ENCODE measurements at regions not wholly inside any gene's neighbourhood (a gene's known extent, or its start where the extent isn't known, plus 50 kb on each side); places are given as distances from the start of the nearest gene placed in this dataset.
A peak's percentile ranks its signal among the peaks of the same experiment; 100 is the strongest.
"Not testable (repeated sequence)": the region's sequence is repeated elsewhere in the genome, so short reads cannot be mapped to it uniquely, and the experiment has no call there.

DNA sequence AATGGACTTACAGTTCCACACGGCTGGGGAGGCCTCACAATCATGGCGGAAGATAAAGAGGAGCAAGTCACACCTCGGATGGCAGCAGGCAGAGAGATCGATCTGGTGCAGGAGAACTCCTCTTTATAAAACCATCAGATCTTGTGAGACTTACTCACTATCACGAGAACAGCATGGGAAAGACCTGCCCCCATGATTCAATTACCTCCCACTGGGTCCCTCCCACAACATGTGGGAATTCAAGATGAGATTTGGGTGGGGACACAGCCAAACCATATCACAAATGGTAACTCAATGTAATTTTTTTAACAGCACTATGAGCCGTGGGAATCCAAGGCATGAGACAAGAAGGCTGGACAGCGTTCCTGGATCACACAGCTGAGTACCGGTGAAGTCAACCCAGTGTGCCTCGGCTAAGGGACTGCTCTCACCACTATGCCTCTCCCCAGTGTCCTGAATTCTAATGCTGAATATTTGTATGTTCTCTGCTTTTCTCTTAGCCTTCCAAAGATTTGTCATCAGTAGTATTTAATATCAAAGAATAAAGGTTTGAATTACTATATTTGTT lies 84.3 kb downstream of the IRS2 start:
- DNase-seq, result not testable (repeated sequence)

GRCh38 chr13:109700176-109700575 lies 86.2 kb downstream of the IRS2 start:
- peak; percentile 88 for DNase-seq

GRCh38 chr13:109699628-109700071 lies 86.7 kb downstream of the IRS2 start:
- no peak for DNase-seq

- no peak for DNase-seq
These were observed 87.6 kb downstream of the IRS2 start for GRCh38 chr13:109698779-109699178.

GRCh38 chr13:109697936-109698335 lies 88.4 kb downstream of the IRS2 start:
- DNase-seq, result no peak

DNA sequence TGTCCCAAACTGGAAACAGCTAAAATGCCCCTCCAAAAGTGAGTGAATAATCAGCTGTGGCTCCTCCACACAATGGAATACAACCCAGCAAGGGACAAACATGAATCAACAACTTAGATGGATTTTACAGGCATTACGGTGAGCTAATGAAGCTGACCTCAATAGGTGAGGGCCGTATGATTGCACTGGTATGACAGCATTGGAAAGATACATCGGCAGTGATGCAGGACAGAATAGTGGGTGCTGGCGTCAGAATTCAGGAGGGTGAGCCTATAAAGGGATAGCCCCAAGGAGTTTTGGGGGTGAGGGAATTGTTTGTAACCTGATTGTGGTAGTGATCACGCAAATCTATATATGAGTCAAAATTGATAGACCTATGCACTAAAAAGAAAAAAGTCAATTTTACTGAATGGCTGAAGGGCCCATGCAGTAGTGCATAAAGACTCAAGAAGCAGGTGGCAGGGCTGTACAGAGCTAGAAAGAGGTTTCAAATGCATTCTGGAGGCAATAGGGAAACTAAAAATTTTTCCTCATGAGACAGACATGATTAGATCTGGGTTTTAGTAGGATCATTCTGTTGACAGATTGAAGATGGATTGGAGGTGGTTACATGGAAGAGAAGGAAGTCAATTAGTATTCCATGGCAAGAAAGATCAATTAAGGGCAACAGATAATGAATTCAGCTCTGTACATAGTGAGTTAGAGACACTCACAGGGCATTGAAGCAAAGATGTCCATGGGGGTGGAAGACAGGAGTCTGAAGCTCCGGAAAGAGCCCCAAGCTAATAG lies 90.8 kb downstream of the IRS2 start:
- no peak for DNase-seq

GRCh38 chr13:109694972-109695371 lies 91.4 kb downstream of the IRS2 start:
- DNase-seq, result no peak

- DNase-seq, result no peak
These were observed 93.2 kb downstream of the IRS2 start for GRCh38 chr13:109693213-109693612.

DNA sequence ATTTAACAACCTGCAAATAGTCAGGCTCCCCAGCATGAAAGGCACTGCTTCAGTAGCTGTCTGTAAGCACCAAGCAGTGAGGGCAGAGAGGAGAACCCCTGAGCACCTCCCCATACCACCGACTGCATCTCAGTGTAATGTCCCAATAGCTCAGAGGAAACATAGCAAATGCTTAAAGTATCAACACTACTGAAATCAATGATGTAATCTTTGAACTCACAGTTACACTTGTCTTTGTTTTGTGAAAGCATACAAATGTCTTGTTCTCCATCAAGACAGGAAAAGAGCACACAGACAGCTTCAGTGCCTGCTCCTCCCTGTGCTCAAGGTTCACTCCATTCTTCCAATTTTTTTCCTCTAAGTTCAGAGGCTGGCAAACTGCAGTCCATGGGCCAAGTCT lies 94.7 kb downstream of the IRS2 start:
- DNase-seq, result no peak

- no peak for DNase-seq
These were observed 98.6 kb downstream of the IRS2 start for GRCh38 chr13:109687559-109688448.

- DNase-seq, result no peak
These were observed 101.2 kb downstream of the IRS2 start for GRCh38 chr13:109685203-109685602.

GRCh38 chr13:109684824-109685202 lies 101.6 kb downstream of the IRS2 start:
- DNase-seq, result no peak

DNA sequence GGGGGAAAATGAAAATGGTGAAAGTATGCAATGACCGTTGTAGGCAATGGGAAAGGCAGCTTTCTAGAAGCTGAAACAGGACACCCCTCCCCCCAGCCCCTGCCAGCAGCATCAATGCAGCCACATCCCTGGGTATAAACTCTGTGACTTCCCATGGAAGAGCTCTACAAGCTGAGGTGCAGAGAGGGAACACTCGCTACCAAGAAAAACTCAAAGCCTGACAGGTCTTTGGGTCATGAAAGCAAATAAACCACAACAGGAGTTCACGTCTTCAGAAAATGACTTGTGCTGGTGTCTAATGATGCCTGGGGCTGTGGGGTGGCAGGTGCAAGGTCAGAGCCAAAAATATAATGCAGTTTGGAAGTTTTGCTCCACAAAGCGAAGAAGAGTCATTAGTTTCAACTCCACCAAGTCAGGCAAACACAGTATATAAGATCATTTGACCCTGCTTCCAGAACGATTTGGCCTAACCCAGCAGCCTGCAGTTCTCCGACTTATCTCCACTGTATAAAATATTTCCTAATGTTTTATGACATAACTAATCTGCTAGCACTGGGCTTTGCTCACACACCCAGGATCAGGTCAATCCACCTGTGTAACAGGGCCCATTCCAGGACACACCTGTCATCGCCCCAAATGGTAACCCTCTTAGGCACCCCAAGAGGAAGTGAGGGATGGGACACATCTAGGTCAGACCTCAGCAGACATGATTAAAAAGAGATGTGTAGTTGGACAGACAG lies 102.1 kb downstream of the IRS2 start:
- DNase-seq, result no peak

GRCh38 chr13:109682534-109683244 lies 103.7 kb downstream of the IRS2 start:
- no peak for DNase-seq

DNA sequence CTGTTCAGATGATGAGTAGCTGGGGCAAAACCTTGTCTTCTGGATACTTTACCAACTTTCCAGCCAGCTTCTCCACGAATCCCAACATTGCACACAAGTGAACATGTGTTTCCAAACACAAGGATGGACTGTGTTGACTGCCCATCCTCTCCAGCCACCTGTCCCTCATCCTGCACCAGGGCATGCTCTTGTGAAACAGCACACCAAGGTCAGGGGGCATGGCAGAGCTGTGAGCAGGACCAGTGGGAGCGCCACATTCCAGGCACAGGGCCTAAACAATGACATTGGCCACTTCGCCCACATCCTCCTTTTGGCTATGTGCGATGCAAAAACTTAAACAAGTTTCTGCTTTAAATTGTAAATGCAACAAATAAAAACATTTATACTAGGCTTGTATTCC lies 105.5 kb downstream of the IRS2 start:
- no peak for DNase-seq

GRCh38 chr13:109680288-109680687 lies 106.1 kb downstream of the IRS2 start:
- DNase-seq, result no peak

- DNase-seq, result no peak
These were observed 107.9 kb downstream of the IRS2 start for GRCh38 chr13:109678459-109678858.

GRCh38 chr13:109677206-109677605 lies 109.2 kb downstream of the IRS2 start:
- DNase-seq, result no peak

- DNase-seq, result no peak
These were observed 112.9 kb downstream of the IRS2 start for GRCh38 chr13:109673477-109673876.

DNA sequence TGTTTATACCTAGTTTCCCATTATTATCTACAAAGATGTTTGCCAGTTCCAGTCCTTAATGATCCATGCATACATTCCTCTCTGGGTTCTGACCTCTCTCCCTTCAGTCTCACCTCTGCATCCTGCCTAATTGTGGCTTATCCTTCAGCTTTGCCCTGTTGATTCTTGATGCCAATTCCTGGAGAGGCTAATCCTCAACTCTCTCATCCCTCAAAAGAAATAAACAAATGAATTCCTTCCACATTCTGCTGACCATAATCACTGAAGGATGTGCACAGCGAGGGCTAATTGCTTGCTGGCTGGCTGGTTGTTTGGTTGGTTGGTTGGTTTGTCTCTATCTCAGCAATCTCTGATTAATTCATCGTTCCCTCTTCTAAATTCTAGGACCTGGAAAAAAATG lies 113.8 kb downstream of the IRS2 start:
- no peak for DNase-seq

GRCh38 chr13:109671919-109672318 lies 114.5 kb downstream of the IRS2 start:
- DNase-seq, result no peak

GRCh38 chr13:109670776-109671175 lies 115.6 kb downstream of the IRS2 start:
- no peak for DNase-seq

All from NCI-H82 (cell line).